GM21786 (cell line): ENCODE measurements at regions not wholly inside any gene's neighbourhood (a gene's known extent, or its start where the extent isn't known, plus 50 kb on each side); places are given as distances from the start of the nearest gene placed in this dataset.
"Not testable (repeated sequence)": the region's sequence is repeated elsewhere in the genome, so short reads cannot be mapped to it uniquely, and the experiment has no call there.

Source experiments
- ATAC-seq: cut with Tn5 transposase; IDR thresholded peaks from one replicate; pipeline ENCODE4 v1.9.1; 2021; ENCODE audit not compliant: unreplicated experiment

GRCh38 chr1:188128761-188129160 is 1300.0 kb downstream of the PLA2G4A start:
- no peak for ATAC-seq

DNA sequence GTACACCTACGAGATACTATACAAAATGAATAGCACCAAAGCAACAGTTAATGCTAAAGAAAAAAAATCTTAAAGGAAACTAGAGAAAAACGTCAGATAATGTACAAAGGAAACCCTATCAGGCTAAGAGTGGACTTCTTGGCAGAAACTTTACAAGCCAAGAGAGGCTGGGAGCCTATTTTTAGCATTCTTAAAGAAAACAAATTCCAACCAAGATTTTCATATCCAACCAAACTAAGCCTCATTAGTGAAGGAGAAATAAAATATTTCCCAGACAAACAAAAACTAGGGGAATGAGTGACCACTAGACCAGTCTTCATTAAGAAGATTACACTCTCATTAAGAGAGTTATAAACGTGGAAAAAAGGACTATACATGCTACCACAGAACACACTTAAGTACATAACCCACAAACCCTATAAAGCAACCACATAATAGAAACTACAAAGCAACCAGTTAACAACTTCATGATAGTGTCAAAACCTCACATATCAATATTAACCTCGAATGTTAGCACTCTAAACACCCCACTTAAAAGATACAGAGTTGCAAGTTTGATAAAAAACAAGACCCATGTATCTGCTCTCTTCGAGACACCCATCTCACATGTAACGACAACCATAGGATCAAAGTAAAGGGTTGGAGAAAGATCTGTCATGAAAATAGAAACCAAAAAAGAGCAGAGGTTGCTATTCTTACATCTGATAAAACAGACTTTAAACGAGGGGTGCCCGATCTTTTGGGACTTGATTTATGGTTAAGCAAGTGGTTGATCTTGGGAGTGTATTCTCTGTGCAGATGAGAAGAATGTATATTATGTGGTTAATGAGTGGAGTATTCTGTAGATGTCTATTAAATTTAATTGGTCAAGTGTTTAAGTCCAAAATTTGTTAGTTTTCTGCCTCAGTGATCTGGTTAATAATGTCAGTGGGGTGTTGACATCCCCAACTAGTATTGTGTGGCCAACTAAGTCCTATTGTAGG is 1301.4 kb downstream of the PLA2G4A start:
- no peak for ATAC-seq

- no peak for ATAC-seq
These were observed 1308.5 kb downstream of the PLA2G4A start for GRCh38 chr1:188137221-188137620.

GRCh38 chr1:188140958-188141357 is 1312.2 kb downstream of the PLA2G4A start:
- no peak for ATAC-seq

DNA sequence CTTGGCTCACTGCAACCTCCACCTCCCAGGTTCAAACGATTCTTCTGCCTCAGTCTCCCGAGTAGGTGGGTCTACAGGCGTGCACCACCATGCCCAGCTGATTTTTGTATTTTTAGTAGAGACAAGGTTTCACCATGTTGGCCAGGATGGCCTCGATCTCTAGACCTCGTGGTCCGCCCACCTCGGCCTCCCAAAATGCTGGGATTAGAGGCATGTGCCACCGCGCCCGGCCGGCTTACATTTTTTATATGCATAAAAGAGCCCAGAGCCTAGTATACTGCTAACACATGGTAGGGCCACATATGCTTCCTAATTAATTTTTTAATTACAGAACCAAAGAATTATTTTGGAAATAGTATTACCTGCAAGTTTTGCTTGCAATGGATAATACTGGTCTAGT is 1325.4 kb downstream of the PLA2G4A start:
- no peak for ATAC-seq

DNA sequence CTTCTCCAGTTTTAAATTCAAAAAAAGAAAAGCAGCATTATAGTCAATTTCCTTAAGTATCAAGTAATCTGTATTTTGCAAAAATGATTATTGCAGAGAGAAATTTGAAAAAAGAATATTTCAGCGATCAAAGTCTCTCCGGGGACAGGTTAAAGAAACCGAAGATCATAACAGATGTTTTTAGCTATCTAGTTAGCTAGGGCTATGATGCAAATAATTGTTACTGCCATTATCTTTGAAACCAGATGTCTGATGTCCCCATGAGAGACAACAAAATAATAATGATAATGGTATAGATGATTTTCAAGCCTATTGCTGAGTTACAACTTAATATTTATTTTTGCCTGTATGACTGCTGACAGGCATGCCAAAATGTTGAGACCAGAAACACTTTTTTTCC is 1326.0 kb downstream of the PLA2G4A start:
- no peak for ATAC-seq

GRCh38 chr1:188155261-188155660 is 1326.5 kb downstream of the PLA2G4A start:
- no peak for ATAC-seq

DNA sequence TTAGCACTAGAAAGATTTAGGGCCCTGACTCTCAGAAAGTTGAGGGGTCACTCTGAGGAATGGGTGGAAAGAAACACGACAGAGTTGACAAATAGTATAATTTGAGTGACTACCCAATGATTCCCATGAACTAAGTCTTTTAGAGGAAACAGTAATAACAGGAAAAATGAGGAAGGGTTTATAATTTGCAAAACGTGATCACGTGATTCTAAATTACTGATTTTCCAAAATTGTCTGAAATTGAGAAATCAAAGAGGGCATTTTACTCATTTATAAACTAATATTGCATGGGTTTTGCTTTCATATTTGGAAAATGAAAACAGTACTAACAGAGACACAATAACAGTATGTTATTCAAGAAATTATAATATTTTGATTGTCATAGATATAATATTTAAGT is 1335.7 kb downstream of the PLA2G4A start:
- no peak for ATAC-seq

DNA sequence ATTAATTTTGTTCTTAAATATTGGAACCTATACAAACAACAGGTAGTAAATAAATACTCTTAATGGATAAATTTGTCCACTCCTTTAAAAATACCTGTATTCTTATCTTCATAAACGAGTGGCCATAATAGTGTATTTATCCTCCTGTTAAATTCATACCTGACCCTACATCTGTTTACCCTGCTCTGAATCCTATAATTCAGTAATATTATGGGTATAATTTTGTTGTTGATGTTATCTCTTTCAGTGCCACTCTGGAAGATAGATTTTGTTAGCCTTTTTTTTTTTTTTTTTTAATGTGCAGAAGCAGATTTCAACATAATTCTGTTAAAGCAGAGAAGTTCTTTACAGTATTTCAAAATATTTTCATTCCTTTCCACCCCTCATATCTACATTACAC is 1337.9 kb downstream of the PLA2G4A start:
- ATAC-seq: no peak

DNA sequence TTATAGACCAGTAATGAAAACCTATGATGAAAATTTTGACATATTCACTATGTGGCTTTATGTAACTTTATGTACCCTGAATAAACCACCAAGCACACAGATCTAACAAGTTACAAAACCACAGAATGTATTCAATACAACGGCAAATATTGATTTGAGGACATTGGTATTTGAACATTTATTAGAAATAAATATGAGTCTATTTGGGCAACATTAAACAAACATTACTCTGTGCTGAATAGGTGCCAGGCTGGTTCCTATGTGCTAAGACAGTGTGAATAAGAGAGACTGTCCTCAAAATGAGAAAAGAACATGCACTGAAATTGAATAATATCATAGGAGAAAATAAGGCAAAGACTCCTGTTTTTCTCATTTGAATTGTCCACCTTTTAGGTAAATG is 1341.2 kb downstream of the PLA2G4A start:
- no peak for ATAC-seq

GRCh38 chr1:188170411-188170810 is 1341.7 kb downstream of the PLA2G4A start:
- ATAC-seq: no peak

DNA sequence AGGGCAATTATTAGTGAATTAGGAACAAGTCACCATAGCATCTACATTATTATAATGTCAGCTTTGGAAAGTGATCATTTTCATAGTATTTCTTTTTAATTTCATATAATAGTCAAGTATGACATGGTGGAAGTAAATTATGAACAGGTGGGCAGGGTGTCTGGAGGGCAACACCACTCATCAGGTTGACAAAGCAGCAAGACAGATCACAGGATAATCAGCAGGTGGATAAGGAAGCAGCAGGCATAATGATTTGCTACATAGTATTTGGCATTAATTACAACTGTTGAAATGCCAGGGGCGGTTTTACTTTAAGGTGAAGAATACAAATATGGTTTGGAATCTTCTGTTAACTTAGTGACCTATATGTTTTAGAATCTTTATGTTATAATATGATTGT is 1342.2 kb downstream of the PLA2G4A start:
- ATAC-seq: no peak

DNA sequence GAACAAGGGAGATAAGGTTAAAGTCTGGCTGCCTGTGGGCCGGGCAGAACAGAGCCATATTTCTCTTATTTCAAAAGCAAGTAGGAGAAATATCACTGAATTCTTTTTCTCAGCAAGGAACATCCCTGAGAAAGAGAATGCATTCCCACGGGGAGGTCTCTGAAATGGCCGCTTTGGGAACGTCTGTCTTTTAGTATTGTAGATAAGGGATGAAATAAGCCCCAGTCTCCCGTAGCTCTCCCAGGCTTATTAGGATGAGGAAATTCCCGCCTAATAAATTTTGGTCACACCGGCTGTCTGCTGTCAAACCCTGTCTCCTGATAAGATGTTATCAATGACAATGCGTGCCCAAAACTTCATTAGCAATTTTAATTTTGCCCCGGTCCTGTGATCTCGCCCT is 1353.3 kb downstream of the PLA2G4A start:
- ATAC-seq: not testable (repeated sequence)

- ATAC-seq: no peak
These were observed 1359.6 kb downstream of the PLA2G4A start for GRCh38 chr1:188188317-188188716.

DNA sequence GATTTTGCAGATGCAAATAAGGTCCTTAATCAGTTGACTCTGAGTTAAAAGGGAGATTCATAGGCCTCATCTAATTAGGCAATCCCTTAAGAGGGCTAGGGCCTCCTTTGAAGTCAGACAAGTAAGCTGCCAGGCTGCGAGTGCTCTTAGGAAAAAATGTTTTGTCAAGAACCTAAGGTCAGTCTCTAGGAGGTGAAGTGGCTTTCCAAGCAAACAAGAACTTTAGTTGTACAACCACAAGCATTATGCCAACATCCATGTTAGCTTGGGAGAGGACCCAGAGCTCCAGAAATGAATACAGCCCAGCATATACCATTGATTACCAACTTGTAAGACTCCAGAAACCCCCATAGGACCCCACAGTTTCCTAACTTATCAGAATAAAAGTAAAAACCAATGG is 1366.2 kb downstream of the PLA2G4A start:
- ATAC-seq: no peak

GRCh38 chr1:188218289-188218688 is 1389.5 kb downstream of the PLA2G4A start:
- no peak for ATAC-seq

- no peak for ATAC-seq
These were observed 1391.3 kb downstream of the PLA2G4A start for GRCh38 chr1:188220051-188220450.

- ATAC-seq: no peak
These were observed 1395.5 kb downstream of the PLA2G4A start for GRCh38 chr1:188224263-188224662.

DNA sequence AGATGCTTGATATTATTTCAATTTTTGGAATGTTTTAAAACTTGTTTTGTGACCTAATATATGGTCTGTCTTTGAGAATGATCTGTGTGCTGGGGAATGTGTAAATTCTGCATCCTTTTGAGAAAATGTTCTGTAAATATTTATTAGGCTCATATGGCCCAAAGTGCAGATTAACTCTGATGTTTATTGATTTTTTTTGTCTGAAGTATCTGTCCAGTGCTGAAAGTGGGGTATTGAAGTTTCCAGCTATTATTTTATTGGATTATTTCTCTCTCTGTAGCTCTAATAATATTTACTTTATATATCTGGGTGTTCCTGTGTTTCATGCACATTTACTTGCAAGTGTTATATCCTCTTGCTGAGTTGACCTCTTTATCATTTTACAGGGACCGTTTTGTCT is 1397.2 kb downstream of the PLA2G4A start:
- no peak for ATAC-seq

DNA sequence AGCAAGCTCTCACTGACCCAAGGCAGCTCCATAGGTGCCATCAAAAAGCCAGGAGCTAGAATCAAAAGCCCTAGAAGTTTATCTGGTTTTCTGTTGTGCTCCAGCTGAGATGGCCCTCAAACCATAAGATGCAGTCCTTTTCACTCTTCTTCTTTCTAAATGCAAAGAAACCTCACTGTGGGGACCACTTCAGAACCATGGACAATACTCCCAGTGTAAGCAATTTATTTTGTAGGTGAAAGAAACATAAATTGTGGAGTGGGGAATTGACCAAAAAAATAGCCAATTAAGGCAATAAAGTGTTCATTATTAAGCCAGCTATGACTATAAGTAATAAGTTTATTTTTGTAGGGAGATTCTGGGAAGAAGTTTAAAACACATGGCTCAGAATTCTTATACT is 1399.9 kb downstream of the PLA2G4A start:
- ATAC-seq: no peak

- no peak for ATAC-seq
These were observed 1409.0 kb downstream of the PLA2G4A start for GRCh38 chr1:188237573-188238348.
